DMS 273 treated with DMSO at 0.1 percent for 48 hours (cell line): ENCODE measurements at regions not wholly inside any gene's neighbourhood (a gene's known extent, or its start where the extent isn't known, plus 50 kb on each side); places are given as distances from the start of the nearest gene placed in this dataset.
A peak's percentile ranks its signal among the peaks of the same experiment; 100 is the strongest.

Experiments
- DNase-seq: peaks from one replicate; lab custom pipeline; 2025; lab: John Stamatoyannopoulos, UW

GRCh38 chr2:144886862-144887261, 366.9 kb upstream of the ZEB2 start:
- no peak for DNase-seq

GRCh38 chr2:144877893-144878292, 358.0 kb upstream of the ZEB2 start:
- DNase-seq = no peak

- no peak for DNase-seq
Observed at GRCh38 chr2:144876013-144876412, 356.1 kb upstream of the ZEB2 start.

- no peak for DNase-seq
Observed at GRCh38 chr2:144875290-144875969, 355.5 kb upstream of the ZEB2 start.

GRCh38 chr2:144865670-144866069, 345.8 kb upstream of the ZEB2 start:
- no peak for DNase-seq

- DNase-seq = no peak
Observed at GRCh38 chr2:144859716-144860115, 339.8 kb upstream of the ZEB2 start.

- DNase-seq = no peak
Observed at GRCh38 chr2:144858211-144858610, 338.3 kb upstream of the ZEB2 start.

GRCh38 chr2:144854596-144854995, 334.7 kb upstream of the ZEB2 start:
- no peak for DNase-seq

GRCh38 chr2:144849612-144850011, 329.7 kb upstream of the ZEB2 start:
- DNase-seq = no peak

GRCh38 chr2:144848423-144848822, 328.5 kb upstream of the ZEB2 start:
- DNase-seq = no peak

- DNase-seq = no peak
Observed at GRCh38 chr2:144847347-144848080, 327.6 kb upstream of the ZEB2 start.

- DNase-seq = no peak
Observed at GRCh38 chr2:144836635-144837350, 316.9 kb upstream of the ZEB2 start.

GRCh38 chr2:144835634-144836350, 315.9 kb upstream of the ZEB2 start:
- no peak for DNase-seq

- DNase-seq = peak; percentile 97
Observed at GRCh38 chr2:144834998-144835633, 315.2 kb upstream of the ZEB2 start.

GRCh38 chr2:144834363-144834762, 314.4 kb upstream of the ZEB2 start:
- no peak for DNase-seq

GRCh38 chr2:144833075-144833637, 313.2 kb upstream of the ZEB2 start:
- DNase-seq = no peak

GRCh38 chr2:144832048-144832447, 312.1 kb upstream of the ZEB2 start:
- DNase-seq = no peak

- no peak for DNase-seq
Observed at GRCh38 chr2:144830543-144830942, 310.6 kb upstream of the ZEB2 start.

GRCh38 chr2:144827404-144827803, 307.5 kb upstream of the ZEB2 start:
- DNase-seq = no peak

- no peak for DNase-seq
Observed at GRCh38 chr2:144826105-144826504, 306.2 kb upstream of the ZEB2 start.

GRCh38 chr2:144825331-144826020, 305.6 kb upstream of the ZEB2 start:
- DNase-seq = no peak
